NCI-H1105 treated with DMSO at 0.1 percent for 48 hours (cell line): ENCODE measurements at regions not wholly inside any gene's neighbourhood (a gene's known extent, or its start where the extent isn't known, plus 50 kb on each side); places are given as distances from the start of the nearest gene placed in this dataset.
"Not testable (repeated sequence)": the region's sequence is repeated elsewhere in the genome, so short reads cannot be mapped to it uniquely, and the experiment has no call there.

Experiments
- DNase-seq: peaks from one replicate; lab custom pipeline; 2025; lab: John Stamatoyannopoulos, UW

GRCh38 chr4:162841753-162842152, 324.9 kb downstream of the NAF1 start:
- DNase-seq: no peak

- DNase-seq: no peak
Measured at GRCh38 chr4:162839814-162840213, 326.9 kb downstream of the NAF1 start.

- no peak for DNase-seq
Measured at GRCh38 chr4:162838671-162839070, 328.0 kb downstream of the NAF1 start.

DNA sequence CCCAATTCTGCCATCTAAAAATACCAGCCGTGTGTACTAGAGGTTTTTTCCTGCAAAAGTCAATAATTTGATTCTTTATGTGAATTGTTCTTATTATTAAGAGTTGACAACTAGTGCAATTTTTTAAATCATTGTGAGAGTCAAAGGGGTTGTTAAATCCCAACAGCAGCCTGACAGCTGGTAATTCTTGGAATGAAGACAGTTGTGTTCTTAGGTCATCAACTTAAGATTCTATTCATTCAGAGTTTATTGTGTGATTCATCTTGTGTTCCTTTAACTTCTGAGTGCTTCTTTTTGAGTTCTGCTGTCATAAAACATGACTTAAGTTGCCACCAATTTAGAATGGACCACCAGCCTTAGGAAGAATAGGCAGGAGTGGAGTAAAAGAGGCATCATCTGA, 329.0 kb downstream of the NAF1 start:
- no peak for DNase-seq

GRCh38 chr4:162837241-162837640, 329.4 kb downstream of the NAF1 start:
- no peak for DNase-seq

DNA sequence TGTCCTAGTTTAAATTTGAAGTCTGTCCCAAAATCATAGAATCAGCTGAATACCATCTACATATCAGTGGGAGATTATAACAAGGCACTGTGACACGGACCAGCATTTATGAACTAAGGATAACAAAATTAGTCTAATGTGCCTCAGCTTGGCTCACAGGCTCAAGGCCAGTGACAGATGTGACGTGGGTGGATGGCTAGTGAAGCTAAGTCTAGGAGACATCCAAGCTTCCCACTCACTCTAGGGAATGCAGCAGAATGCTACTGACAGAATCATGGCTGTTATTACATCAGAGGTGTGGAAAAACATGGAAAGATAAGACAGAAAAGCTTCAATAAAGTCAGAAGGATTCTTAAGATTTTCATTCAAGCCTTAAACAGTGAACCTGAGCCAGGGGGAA, 329.9 kb downstream of the NAF1 start:
- no peak for DNase-seq

GRCh38 chr4:162836258-162836657, 330.4 kb downstream of the NAF1 start:
- DNase-seq: not testable (repeated sequence)

GRCh38 chr4:162830899-162831298, 335.8 kb downstream of the NAF1 start:
- no peak for DNase-seq

DNA sequence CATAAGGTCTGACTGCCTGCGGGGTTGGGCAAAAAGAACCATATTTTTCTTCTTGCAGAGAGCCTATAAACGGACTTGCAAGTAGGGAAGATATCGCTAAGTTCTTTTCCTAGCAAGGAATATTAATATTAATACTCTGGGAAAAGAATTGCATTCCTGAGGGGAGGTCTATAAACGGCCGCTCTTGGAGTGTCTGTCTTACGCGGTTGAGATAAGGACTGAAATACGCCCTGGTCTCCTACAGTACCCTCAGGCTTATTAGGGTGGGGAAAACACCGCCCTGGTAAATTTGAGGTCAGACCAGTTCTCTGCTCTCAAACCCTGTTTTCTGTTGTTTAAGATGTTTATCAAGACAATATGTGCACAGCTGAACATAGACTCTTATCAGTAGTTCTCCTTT, 349.3 kb downstream of the NAF1 start:
- not testable (repeated sequence) for DNase-seq

DNA sequence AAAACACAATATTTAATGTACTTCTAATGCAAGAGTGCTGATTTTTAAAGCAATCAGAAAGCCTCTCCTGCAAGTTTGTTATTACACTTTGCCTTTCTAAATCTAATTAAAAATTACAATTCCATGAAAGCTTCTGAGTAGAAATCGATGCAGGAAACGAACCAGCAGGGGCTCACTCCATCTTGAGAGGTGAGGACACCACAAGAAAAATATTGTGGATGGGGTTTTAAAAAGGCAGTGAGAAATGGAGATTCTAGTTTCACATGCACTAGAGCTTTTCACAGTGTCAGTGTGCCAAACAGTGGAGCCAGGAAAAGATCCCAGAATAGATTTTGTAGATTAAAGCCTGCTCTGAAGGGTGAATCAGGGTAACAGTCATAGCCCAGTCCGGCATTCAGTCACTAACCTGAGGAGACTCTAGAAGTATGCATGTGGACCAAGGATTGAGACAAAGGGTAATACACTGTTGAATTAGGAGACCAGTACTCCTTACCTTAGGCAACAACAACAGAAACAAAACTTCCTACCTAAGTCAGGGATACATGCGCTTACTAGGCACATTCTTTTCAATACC, 362.3 kb downstream of the NAF1 start:
- DNase-seq: no peak

- no peak for DNase-seq
Measured at GRCh38 chr4:162803378-162803777, 363.3 kb downstream of the NAF1 start.

- DNase-seq: no peak
Measured at GRCh38 chr4:162797108-162797507, 369.6 kb downstream of the NAF1 start.

GRCh38 chr4:162793571-162793970, 373.1 kb downstream of the NAF1 start:
- DNase-seq: no peak

GRCh38 chr4:162793004-162793403, 373.7 kb downstream of the NAF1 start:
- DNase-seq: no peak

DNA sequence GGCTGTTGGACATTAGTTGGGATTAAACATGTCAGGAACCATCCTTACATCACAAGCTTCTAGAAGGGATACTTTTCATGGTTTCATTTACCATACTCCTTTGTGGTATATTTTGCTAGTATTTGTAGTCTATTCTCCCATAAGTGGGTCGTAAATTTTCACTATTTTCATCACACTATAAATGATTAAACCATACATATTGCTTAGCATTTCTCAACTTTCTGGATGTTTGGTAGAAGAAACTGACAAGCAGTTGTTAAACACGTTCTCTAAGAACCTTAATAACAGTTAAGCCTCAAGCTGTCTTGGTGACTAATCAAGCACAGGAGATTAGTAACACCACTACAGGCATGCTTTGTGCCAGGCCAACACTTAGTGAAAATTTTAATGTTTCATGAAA, 375.5 kb downstream of the NAF1 start:
- DNase-seq: no peak

- no peak for DNase-seq
Measured at GRCh38 chr4:162787120-162787519, 379.6 kb downstream of the NAF1 start.

- DNase-seq: no peak
Measured at GRCh38 chr4:162782778-162783525, 383.7 kb downstream of the NAF1 start.

- no peak for DNase-seq
Measured at GRCh38 chr4:162782096-162782777, 384.5 kb downstream of the NAF1 start.

DNA sequence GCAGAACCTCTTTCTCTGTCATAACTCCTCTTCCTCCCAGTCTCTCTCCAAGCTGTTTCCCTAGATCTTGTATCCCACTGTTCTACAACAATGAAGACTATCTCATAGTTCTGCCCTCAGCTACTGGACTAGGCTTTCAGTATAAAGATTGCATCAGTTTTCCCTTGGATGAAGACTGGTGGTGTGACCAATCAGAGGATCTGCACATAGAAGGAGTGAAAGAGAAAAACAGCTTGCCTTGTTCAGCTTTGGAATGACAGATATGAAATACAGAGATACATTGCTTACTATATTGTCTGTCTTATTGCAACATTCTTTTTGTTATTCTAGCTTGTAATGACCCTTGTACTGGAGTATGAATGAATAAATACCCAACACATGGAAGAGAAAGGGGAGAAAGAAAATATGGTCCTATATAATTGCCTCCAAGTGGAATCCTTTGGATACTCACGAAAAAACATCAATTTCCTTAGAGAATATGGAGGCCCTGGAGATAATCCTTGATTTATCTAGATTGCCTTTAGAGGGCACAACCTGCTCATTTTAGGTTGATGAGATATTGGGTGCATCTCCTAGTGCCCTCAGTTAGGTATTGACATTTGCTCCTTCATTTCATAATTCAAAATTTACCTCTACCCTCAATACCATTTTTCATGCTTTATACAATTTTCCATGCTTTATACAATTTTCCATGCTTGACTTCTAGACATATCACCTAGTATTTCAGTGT, 395.8 kb downstream of the NAF1 start:
- peak; percentile 1 for DNase-seq

GRCh38 chr4:162767083-162767482, 399.6 kb downstream of the NAF1 start:
- DNase-seq: no peak

- no peak for DNase-seq
Measured at GRCh38 chr4:162761965-162762364, 404.7 kb downstream of the NAF1 start.

DNA sequence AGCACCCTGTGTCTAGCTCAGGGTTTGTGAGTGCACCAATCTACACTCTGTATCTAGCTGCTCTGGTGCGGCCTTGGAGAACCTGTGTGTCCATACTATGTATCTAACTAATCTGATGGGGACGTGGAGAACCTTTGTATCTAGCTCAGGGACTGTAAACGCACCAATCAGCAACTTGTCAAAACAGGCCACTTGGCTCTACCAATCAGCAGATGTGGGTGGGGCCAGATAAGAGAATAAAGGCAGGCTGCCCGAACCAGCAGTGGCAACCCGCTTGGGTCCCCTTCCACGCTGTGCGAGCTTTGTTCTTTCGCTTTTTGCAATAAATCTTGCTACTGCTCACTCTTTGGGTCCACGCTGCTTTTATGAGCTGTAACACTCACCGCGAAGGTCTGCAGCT, 426.5 kb downstream of the NAF1 start:
- DNase-seq: not testable (repeated sequence)

GRCh38 chr4:162739596-162739995, 427.1 kb downstream of the NAF1 start:
- DNase-seq: not testable (repeated sequence)
